Right cardiac atrium (tissue), 5 donors: ENCODE measurements at regions not wholly inside any gene's neighbourhood (a gene's known extent, or its start where the extent isn't known, plus 50 kb on each side); places are given as distances from the start of the nearest gene placed in this dataset.
"Not testable (repeated sequence)": the region's sequence is repeated elsewhere in the genome, so short reads cannot be mapped to it uniquely, and the experiment has no call there.

Experiments
- ATAC-seq, 2 donors: fragments of 200-7000 bp; cut with Tn5 transposase; one replicate each; pipeline versions ENCODE4 v1.8.0 to v1.9.1; 2020; ENCODE audit warnings: moderate library complexity in 2 of 2, mild to moderate bottlenecking in 1 of 2
- DNase-seq, 3 donors: peaks; one replicate each; pipeline ENCODE4 v3.0.0-alpha.2; 2020
- H3K27ac ChIP-seq: one replicate; pipeline ENCODE4 v1.5.1; 2013; ENCODE audit warnings: mild to moderate bottlenecking, low read length, control low read depth, moderate library complexity
- H3K27me3 ChIP-seq: one replicate; pipeline ENCODE4 v1.6.1; 2013; ENCODE audit not compliant: control insufficient read depth, insufficient read depth
- H3K4me1 ChIP-seq: one replicate; pipeline ENCODE4 v1.6.1; 2013; ENCODE audit warnings: low read length; ENCODE audit not compliant: control insufficient read depth, insufficient read depth
- H3K4me3 ChIP-seq: one replicate; pipeline ENCODE4 v1.5.1; 2013; ENCODE audit warnings: low read length, control low read depth
- H3K9me3 ChIP-seq: one replicate; pipeline ENCODE4 v1.6.1; 2013; ENCODE audit warnings: low read length; ENCODE audit not compliant: control insufficient read depth
- WGBS: extraction: QIAGEN DNeasy Blood & Tissue Kit; methylation state at CpG from one replicate; pipeline ENCODE4 v1.1.7; 2013; 5-methylcytosine and 5-hydroxymethylcytosine counted together
- intact Hi-C, 4 donors: fragments of 100-400 bp; cut with DNase I; formaldehyde crosslinking; loops; one replicate each; pipeline versions ENCODE4 v1.11.0 to v1.14.0; 2022 to 2023
- donor health status: healthy with polysubstance abuse.
- donor health status: DM: no; HTN: yes; CAD: no.
- donor health status: DM: no; HTN: no; CAD: no.
- donor health status: DM: no; HTN: yes; CAD: no; lungs with severe emphysema.
- donor health status: DM: yes; HTN: yes; CAD: no.

- no peaks in the 10 kb centered on the region for H3K4me1 ChIP-seq
- H3K9me3 ChIP-seq = no peaks in the 10 kb centered on the region
- no peak overlapping the region for H3K4me3 ChIP-seq
- intact Hi-C loops = no loop called here
- no peaks in the 10 kb centered on the region for H3K27me3 ChIP-seq
- no peak overlapping the region for H3K27ac ChIP-seq
- DNase-seq (no peak), ATAC-seq (no peak)
These were observed 130.2 kb upstream of the HDDC2 start for GRCh38 chr6:125431971-125432370.

- DNase-seq (no peak), ATAC-seq (no peak)
- no peaks in the 10 kb centered on the region for H3K9me3 ChIP-seq
- intact Hi-C loops = no loop called here
- 38% methylated on average over 5 of the region's 5 CpGs for WGBS
- H3K4me1 ChIP-seq = no peaks in the 10 kb centered on the region
- no peaks in the 10 kb centered on the region for H3K27me3 ChIP-seq
- no peak overlapping the region for H3K27ac ChIP-seq
- no peak overlapping the region for H3K4me3 ChIP-seq
These were observed 131.2 kb upstream of the HDDC2 start for GRCh38 chr6:125432963-125433362.

GRCh38 chr6:125434760-125435159 is 133.0 kb upstream of the HDDC2 start:
- no peaks in the 10 kb centered on the region for H3K9me3 ChIP-seq
- H3K4me3 ChIP-seq = no peak overlapping the region
- no peak overlapping the region for H3K27ac ChIP-seq
- intact Hi-C loops = no loop called here
- no peaks in the 10 kb centered on the region for H3K4me1 ChIP-seq
- no peaks in the 10 kb centered on the region for H3K27me3 ChIP-seq
- no peak for ATAC-seq
- WGBS = 84% methylated on average over 2 of the region's 2 CpGs
- DNase-seq = no peak

GRCh38 chr6:125439512-125439911 is 137.7 kb upstream of the HDDC2 start:
- Histone ChIP-seq H3K9me3 (no peaks in the 10 kb centered on the region), H3K27ac (no peak overlapping the region), H3K4me1 (no peaks in the 10 kb centered on the region), H3K4me3 (no peak overlapping the region), H3K27me3 (no peaks in the 10 kb centered on the region)
- DNase-seq (no peak), ATAC-seq (no peak)
- WGBS = 92% methylated on average over 1 of the region's 1 CpG
- intact Hi-C loops = no loop called here

- no peaks in the 10 kb centered on the region for H3K9me3 ChIP-seq
- 41% methylated on average over 16 of the region's 16 CpGs for WGBS
- H3K27me3 ChIP-seq = no peaks in the 10 kb centered on the region
- ATAC-seq (peak; percentile 75 to 87), DNase-seq (peak; percentile 48 to 86 (median 79))
- intact Hi-C loops = no loop called here
- no peak overlapping the region for H3K4me3 ChIP-seq
- no peaks in the 10 kb centered on the region for H3K4me1 ChIP-seq
- H3K27ac ChIP-seq = no peak overlapping the region
These were observed 142.5 kb upstream of the HDDC2 start for GRCh38 chr6:125444006-125444923.

GRCh38 chr6:125445054-125445453 is 143.3 kb upstream of the HDDC2 start:
- Histone ChIP-seq H3K4me3 (no peak overlapping the region), H3K4me1 (no peaks in the 10 kb centered on the region), H3K27ac (no peak overlapping the region), H3K27me3 (no peaks in the 10 kb centered on the region), H3K9me3 (no peaks in the 10 kb centered on the region)
- peak in 1 of 2 donors; percentile 51 for ATAC-seq
- intact Hi-C loops = no loop called here
- peak in 1 of 3 donors; percentile 27 for DNase-seq
- 84% methylated on average over 8 of the region's 8 CpGs for WGBS

GRCh38 chr6:125446011-125446410 is 144.2 kb upstream of the HDDC2 start:
- ATAC-seq = no peak
- Histone ChIP-seq H3K27me3 (no peaks in the 10 kb centered on the region), H3K9me3 (no peaks in the 10 kb centered on the region), H3K4me1 (no peaks in the 10 kb centered on the region), H3K27ac (no peak overlapping the region), H3K4me3 (no peak overlapping the region)
- no peak for DNase-seq
- WGBS = 90% methylated on average over 5 of the region's 5 CpGs
- intact Hi-C loops = no loop called here

GRCh38 chr6:125451750-125452149 is 150.0 kb upstream of the HDDC2 start:
- intact Hi-C loops = no loop called here
- Histone ChIP-seq H3K4me3 (no peak overlapping the region), H3K4me1 (no peaks in the 10 kb centered on the region), H3K27me3 (no peaks in the 10 kb centered on the region), H3K9me3 (no peaks in the 10 kb centered on the region), H3K27ac (no peak overlapping the region)
- no peak for DNase-seq
- ATAC-seq = no peak
- 46% methylated on average over 2 of the region's 2 CpGs for WGBS

- intact Hi-C loops = no loop called here
- H3K9me3 ChIP-seq = no peaks in the 10 kb centered on the region
- H3K27me3 ChIP-seq = no peaks in the 10 kb centered on the region
- WGBS = 70% methylated on average over 4 of the region's 4 CpGs
- no peaks in the 10 kb centered on the region for H3K4me1 ChIP-seq
- ATAC-seq = no peak
- H3K4me3 ChIP-seq = no peak overlapping the region
- no peak for DNase-seq
- H3K27ac ChIP-seq = no peak overlapping the region
These were observed 151.7 kb upstream of the HDDC2 start for GRCh38 chr6:125453516-125453915.

- ATAC-seq (no peak), DNase-seq (no peak)
- Histone ChIP-seq H3K27me3 (no peaks in the 10 kb centered on the region), H3K4me1 (no peaks in the 10 kb centered on the region), H3K4me3 (no peak overlapping the region), H3K9me3 (no peaks in the 10 kb centered on the region), H3K27ac (no peak overlapping the region)
- intact Hi-C loops = no loop called here
- WGBS = 64% methylated on average over 1 of the region's 1 CpG
These were observed 152.6 kb upstream of the HDDC2 start for GRCh38 chr6:125454351-125454750.

- intact Hi-C loops, ATAC-seq, H3K27me3 ChIP-seq, H3K9me3 ChIP-seq, H3K27ac ChIP-seq, H3K4me1 ChIP-seq, H3K4me3 ChIP-seq, DNase-seq: not testable (repeated sequence)
- WGBS = 100% methylated on average over 1 of the region's 1 CpG
These were observed 156.7 kb upstream of the HDDC2 start for GRCh38 chr6:125458493-125458892.
